Lung (tissue), 11 donors: ENCODE measurements at regions not wholly inside any gene's neighbourhood (a gene's known extent, or its start where the extent isn't known, plus 50 kb on each side); places are given as distances from the start of the nearest gene placed in this dataset.

Experiments
- ATAC-seq: fragments of 200-7000 bp; cut with Tn5 transposase; one replicate; pipeline ENCODE4 v1.9.1; 2020; ENCODE audit warnings: moderate number of reproducible peaks; ENCODE audit not compliant: insufficient read depth, low FRiP score
- DNase-seq, 3 donors: peaks; one replicate each; pipeline ENCODE4 v3.0.0-alpha.2; 2013 to 2017
- H3K27ac ChIP-seq, 2 donors: one replicate each; pipeline ENCODE4 v1.5.1; 2013; ENCODE audit warnings: mild to moderate bottlenecking in 2 of 2, moderate library complexity in 2 of 2, control low read depth in 1 of 2, inconsistent platforms in 1 of 2, low read depth in 1 of 2, low read length in 1 of 2
- H3K27me3 ChIP-seq, 3 donors: one replicate each; pipeline ENCODE4 v1.5.1; 2013; ENCODE audit warnings: low read length in 2 of 3; ENCODE audit not compliant: control insufficient read depth in 3 of 3, insufficient read depth in 3 of 3
- H3K36me3 ChIP-seq, 4 donors: one replicate each; pipeline ENCODE4 v1.5.1; 2013; ENCODE audit warnings: low read length in 4 of 4, mild to moderate bottlenecking in 1 of 4, moderate library complexity in 1 of 4; ENCODE audit not compliant: control insufficient read depth in 4 of 4, insufficient read depth in 4 of 4
- H3K4me1 ChIP-seq, 5 donors: one replicate each; pipeline ENCODE4 v1.5.1; 2013; ENCODE audit warnings: low read length in 5 of 5, mild to moderate bottlenecking in 2 of 5, moderate library complexity in 1 of 5; ENCODE audit not compliant: control insufficient read depth in 5 of 5, insufficient read depth in 5 of 5
- H3K4me3 ChIP-seq: one replicate; pipeline ENCODE4 v1.5.1; 2013; ENCODE audit warnings: mild to moderate bottlenecking, control low read depth, moderate library complexity
- H3K9ac ChIP-seq, 2 donors: one replicate each; pipeline ENCODE4 v1.5.1; 2013; ENCODE audit warnings: low read length in 2 of 2, control low read depth in 1 of 2; ENCODE audit not compliant: insufficient read depth in 1 of 2
- H3K9me3 ChIP-seq, 4 donors: one replicate each; pipeline ENCODE4 v1.5.1; 2013; ENCODE audit warnings: low read length in 3 of 4, mild to moderate bottlenecking in 1 of 4, moderate library complexity in 1 of 4; ENCODE audit not compliant: control insufficient read depth in 4 of 4, insufficient read depth in 3 of 4
- CTCF ChIP-seq: IDR thresholded peaks from 2 replicates; pipeline ENCODE4 v1.5.1; 2012; ENCODE audit warnings: mild to moderate bottlenecking; ENCODE audit errors: control extremely low read depth, extremely low read depth
- WGBS, 2 donors: extraction: QIAGEN DNeasy Blood & Tissue Kit; methylation state at CpG; one replicate each; pipeline ENCODE4 v1.1.7; 2013; 5-methylcytosine and 5-hydroxymethylcytosine counted together
- donor health status: control.
- donor health status: control.
- donor health status: Bipolar disorder and iron deficiency.
- donor health status: healthy.
- donor health status: DM: yes; HTN: yes; CAD: no.

- Histone ChIP-seq H3K36me3 (no peaks in the 10 kb centered on the region), H3K27ac (no peak overlapping the region), H3K27me3 (no peaks in the 10 kb centered on the region), H3K4me3 (no peak overlapping the region), H3K9ac (no peak overlapping the region), H3K9me3 (no peaks in the 10 kb centered on the region), H3K4me1 (no peaks in the 10 kb centered on the region)
- WGBS, 2 donors: 79 to 83% methylated on average over 2 of the region's 2 CpGs
- no peak for DNase-seq
- TF ChIP-seq CTCF: no peak
- no peak for ATAC-seq
Measured at GRCh38 chr10:65142641-65143435, 1621.6 kb downstream of the REEP3 start.

- WGBS, 2 donors: 85 to 90% methylated on average over 4 of the region's 4 CpGs
- H3K9me3 ChIP-seq: no peaks in the 10 kb centered on the region
Measured at GRCh38 chr10:65143723-65144122, 1622.5 kb downstream of the REEP3 start.

GRCh38 chr10:65149878-65150277 lies 1628.7 kb downstream of the REEP3 start:
- DNase-seq (no peak), ATAC-seq (no peak)
- Histone ChIP-seq H3K4me3 (no peak overlapping the region), H3K36me3 (no peaks in the 10 kb centered on the region), H3K27me3 (no peaks in the 10 kb centered on the region), H3K27ac (no peak overlapping the region), H3K9me3 (no peaks in the 10 kb centered on the region), H3K9ac (no peak overlapping the region), H3K4me1 (no peaks in the 10 kb centered on the region)
- TF ChIP-seq CTCF: no peak
- WGBS, 2 donors: 71 to 85% methylated on average over 1 of the region's 1 CpG

More at GRCh38 chr10:65143723-65144122, 1622.5 kb downstream of the REEP3 start:
- Histone ChIP-seq H3K27ac (no peak overlapping the region), H3K27me3 (no peaks in the 10 kb centered on the region), H3K9ac (no peak overlapping the region), H3K4me1 (no peaks in the 10 kb centered on the region), H3K36me3 (no peaks in the 10 kb centered on the region), H3K4me3 (no peak overlapping the region)
- DNase-seq (no peak), ATAC-seq (no peak)
- TF ChIP-seq CTCF: no peak

GRCh38 chr10:65166272-65166671 lies 1645.1 kb downstream of the REEP3 start:
- no peak for TF ChIP-seq CTCF
- no peaks in the 10 kb centered on the region for H3K27me3 ChIP-seq
- H3K9ac ChIP-seq: no peak overlapping the region
- ATAC-seq (no peak), DNase-seq (no peak)
- no peaks in the 10 kb centered on the region for H3K36me3 ChIP-seq
- H3K4me1 ChIP-seq: no peaks in the 10 kb centered on the region
- H3K9me3 ChIP-seq: peaks cover 0 to 3% (median 0%) of the 10 kb centered on the region in 4 donors
- H3K4me3 ChIP-seq: no peak overlapping the region
- H3K27ac ChIP-seq: no peak overlapping the region
- 80 to 81% methylated on average over 4 of the region's 4 CpGs for WGBS, 2 donors
